ENCODE measurements at regions not wholly inside any gene's neighbourhood (a gene's known extent, or its start where the extent isn't known, plus 50 kb on each side); places are given as distances from the start of the nearest gene placed in this dataset.

- TF ChIP-seq GATA2 (IDR thresholded peaks at IDR 0.05; ENCODE audit: low read depth, low read length) (no peak), GATA3 (IDR thresholded peaks at IDR 0.05; ENCODE audit: low read depth, low read length) (no peak)
These were observed 136.5 kb upstream of the RASGRP1 start for GRCh38 chr15:38701149-38701548.

Measured in SH-SY5Y (cell line).